Naive thymus-derived CD8-positive, alpha-beta T cell (primary cell): ENCODE measurements at regions not wholly inside any gene's neighbourhood (a gene's known extent, or its start where the extent isn't known, plus 50 kb on each side); places are given as distances from the start of the nearest gene placed in this dataset.
A peak's percentile ranks its signal among the peaks of the same experiment; 100 is the strongest.
"Not testable (repeated sequence)": the region's sequence is repeated elsewhere in the genome, so short reads cannot be mapped to it uniquely, and the experiment has no call there.

ENCODE experiments used
- ATAC-seq, 2 donors: fragments of 150-1000 bp; cut with Tn5 transposase in 1 of 2; sonication (Bioruptor Pico), chemical (Tn5 transposase) in 1 of 2; 1 replicate in 1 of 2; 2 replicates in 1 of 2; pipeline ENCODE4 v1.10.0; 2021; ENCODE audit warnings: mild to moderate bottlenecking in 2 of 2, moderate library complexity in 2 of 2
- POLR2A ChIA-PET: fragments of 350-600 bp; sonication (Branson Sonifier 250); formaldehyde crosslinking; loops from one replicate; lab custom pipeline; 2021; ENCODE audit warnings: antibody characterized with exemption; lab: Charles Lee
- DNase-seq, 10 donors: peaks; one replicate each; pipeline versions ENCODE4 v3.0.0 to v3.0.0-alpha.2; 2020 to 2022
- H3K27ac Mint-ChIP-seq, 10 donors: one replicate each; pipeline ENCODE4 v1.8.0; 2020 to 2022; ENCODE audit warnings: mild to moderate bottlenecking in 10 of 10, mixed read lengths in 10 of 10, moderate library complexity in 4 of 10, inconsistent platforms in 1 of 10
- H3K27me3 Mint-ChIP-seq, 5 donors: one replicate each; pipeline ENCODE4 v1.8.0; 2021 to 2022; ENCODE audit warnings: mixed read lengths in 5 of 5
- H3K36me3 Mint-ChIP-seq, 3 donors: one replicate each; pipeline ENCODE4 v1.8.0; 2020 to 2022; ENCODE audit warnings: mixed read lengths in 3 of 3, mild to moderate bottlenecking in 2 of 3, inconsistent platforms in 1 of 3
- H3K4me1 Mint-ChIP-seq, 4 donors: one replicate each; pipeline ENCODE4 v1.8.0; 2021 to 2022; ENCODE audit warnings: mixed read lengths in 4 of 4
- H3K4me3 Mint-ChIP-seq, 10 donors: one replicate each; pipeline ENCODE4 v1.8.0; 2020 to 2022; ENCODE audit warnings: mild to moderate bottlenecking in 10 of 10, mixed read lengths in 10 of 10, moderate library complexity in 6 of 10, inconsistent platforms in 1 of 10
- H3K9me3 Mint-ChIP-seq, 9 donors: one replicate each; pipeline ENCODE4 v1.8.0; 2020 to 2022; ENCODE audit warnings: mixed read lengths in 9 of 9, mild to moderate bottlenecking in 3 of 9, inconsistent platforms in 1 of 9, moderate library complexity in 1 of 9

GRCh38 chr12:89836026-89836425, 127.4 kb upstream of the ATP2B1 start:
- no peak overlapping the region for H3K27ac Mint-ChIP-seq
- no peaks in the 10 kb centered on the region for H3K9me3 Mint-ChIP-seq
- no peak overlapping the region for H3K4me3 Mint-ChIP-seq
- no peaks in the 10 kb centered on the region for H3K27me3 Mint-ChIP-seq
- no peaks in the 10 kb centered on the region for H3K36me3 Mint-ChIP-seq
- peaks cover 0 to 9% (median 3%) of the 10 kb centered on the region in 4 donors for H3K4me1 Mint-ChIP-seq
- POLR2A ChIA-PET: interaction anchor here (0.5 kb wide), 1 partner anchor 137 kb away, joined by 3 read pairs; no protein-coding TSS in a partner anchor
- no peak for DNase-seq
- no peak for ATAC-seq

GRCh38 chr12:89834676-89835075, 126.0 kb upstream of the ATP2B1 start:
- Mint-ChIP-seq H3K27me3 (no peaks in the 10 kb centered on the region), H3K9me3 (no peaks in the 10 kb centered on the region), H3K36me3 (no peaks in the 10 kb centered on the region), H3K4me3 (no peak overlapping the region), H3K4me1 (peaks cover 0 to 5% (median 3%) of the 10 kb centered on the region in 4 donors), H3K27ac (no peak overlapping the region)
- DNase-seq (no peak), ATAC-seq (no peak)
- POLR2A ChIA-PET: no interaction called here

- no peak overlapping the region for H3K4me3 Mint-ChIP-seq
- H3K27ac Mint-ChIP-seq: no peak overlapping the region
- ATAC-seq (no peak), DNase-seq (no peak)
- H3K4me1 Mint-ChIP-seq: no peaks in the 10 kb centered on the region
- no peaks in the 10 kb centered on the region for H3K9me3 Mint-ChIP-seq
- H3K36me3 Mint-ChIP-seq: no peaks in the 10 kb centered on the region
- no peaks in the 10 kb centered on the region for H3K27me3 Mint-ChIP-seq
- POLR2A ChIA-PET: no interaction called here
Measured at GRCh38 chr12:89833337-89834252, 125.0 kb upstream of the ATP2B1 start.

- H3K27ac Mint-ChIP-seq: no peak overlapping the region
Measured at GRCh38 chr12:89832336-89832735, 123.7 kb upstream of the ATP2B1 start.

GRCh38 chr12:89831310-89832095, 122.9 kb upstream of the ATP2B1 start:
- ATAC-seq: no peak
- Mint-ChIP-seq H3K9me3 (no peaks in the 10 kb centered on the region), H3K4me1 (peaks cover 0 to 4% (median 0%) of the 10 kb centered on the region in 4 donors), H3K4me3 (no peak overlapping the region), H3K36me3 (no peaks in the 10 kb centered on the region), H3K27me3 (no peaks in the 10 kb centered on the region), H3K27ac (peak overlapping the region in 1 of 10 donors; percentile 12)
- DNase-seq: no peak
- POLR2A ChIA-PET: no interaction called here

More at GRCh38 chr12:89832336-89832735, 123.7 kb upstream of the ATP2B1 start:
- ATAC-seq (no peak), DNase-seq (no peak)
- POLR2A ChIA-PET: no interaction called here
- H3K27me3 Mint-ChIP-seq: no peaks in the 10 kb centered on the region
- no peak overlapping the region for H3K4me3 Mint-ChIP-seq
- no peaks in the 10 kb centered on the region for H3K4me1 Mint-ChIP-seq
- H3K36me3 Mint-ChIP-seq: no peaks in the 10 kb centered on the region
- H3K9me3 Mint-ChIP-seq: no peaks in the 10 kb centered on the region

GRCh38 chr12:89829434-89829975, 120.9 kb upstream of the ATP2B1 start:
- Mint-ChIP-seq H3K4me1 (peaks cover 2 to 17% (median 12%) of the 10 kb centered on the region in 4 donors), H3K27ac (no peak overlapping the region)
- DNase-seq: no peak

GRCh38 chr12:89828575-89828974, 119.9 kb upstream of the ATP2B1 start:
- Mint-ChIP-seq H3K4me1 (peaks cover 2 to 17% (median 12%) of the 10 kb centered on the region in 4 donors), H3K27me3 (no peaks in the 10 kb centered on the region), H3K36me3 (no peaks in the 10 kb centered on the region), H3K9me3 (no peaks in the 10 kb centered on the region), H3K27ac (no peak overlapping the region), H3K4me3 (no peak overlapping the region)
- POLR2A ChIA-PET: no interaction called here
- DNase-seq (no peak), ATAC-seq (no peak)

More at GRCh38 chr12:89829434-89829975, 120.9 kb upstream of the ATP2B1 start:
- H3K9me3 Mint-ChIP-seq: no peaks in the 10 kb centered on the region
- H3K4me3 Mint-ChIP-seq: no peak overlapping the region
- POLR2A ChIA-PET: no interaction called here
- ATAC-seq: no peak
- no peaks in the 10 kb centered on the region for H3K27me3 Mint-ChIP-seq
- H3K36me3 Mint-ChIP-seq: no peaks in the 10 kb centered on the region

- no peak for DNase-seq
- peaks cover 2 to 17% (median 12%) of the 10 kb centered on the region in 4 donors for H3K4me1 Mint-ChIP-seq
- H3K27me3 Mint-ChIP-seq: no peaks in the 10 kb centered on the region
- peak overlapping the region in 1 of 10 donors; percentile 10 for H3K27ac Mint-ChIP-seq
- H3K4me3 Mint-ChIP-seq: no peak overlapping the region
- POLR2A ChIA-PET: no interaction called here
- no peaks in the 10 kb centered on the region for H3K9me3 Mint-ChIP-seq
- no peak for ATAC-seq
- no peaks in the 10 kb centered on the region for H3K36me3 Mint-ChIP-seq
Measured at GRCh38 chr12:89827592-89827991, 119.0 kb upstream of the ATP2B1 start.

- DNase-seq (no peak), ATAC-seq (no peak)
- POLR2A ChIA-PET: no interaction called here
- Mint-ChIP-seq H3K36me3 (no peaks in the 10 kb centered on the region), H3K4me1 (peaks cover 2 to 17% (median 13%) of the 10 kb centered on the region in 4 donors), H3K4me3 (no peak overlapping the region), H3K9me3 (no peaks in the 10 kb centered on the region), H3K27me3 (no peaks in the 10 kb centered on the region), H3K27ac (peak overlapping the region in 1 of 10 donors; percentile 13)
Measured at GRCh38 chr12:89826468-89826867, 117.8 kb upstream of the ATP2B1 start.

GRCh38 chr12:89825591-89826449, 117.2 kb upstream of the ATP2B1 start:
- Mint-ChIP-seq H3K27me3 (no peaks in the 10 kb centered on the region), H3K9me3 (no peaks in the 10 kb centered on the region), H3K27ac (peak overlapping the region in 3 of 10 donors; percentile 9 to 27 (median 13)), H3K4me1 (peaks cover 2 to 17% (median 13%) of the 10 kb centered on the region in 4 donors), H3K36me3 (no peaks in the 10 kb centered on the region), H3K4me3 (no peak overlapping the region)
- POLR2A ChIA-PET: no interaction called here
- DNase-seq (no peak), ATAC-seq (no peak)

- POLR2A ChIA-PET: no interaction called here
- DNase-seq: no peak
- no peak for ATAC-seq
- Mint-ChIP-seq H3K27me3 (no peaks in the 10 kb centered on the region), H3K27ac (no peak overlapping the region), H3K4me3 (no peak overlapping the region), H3K4me1 (peaks cover 2 to 17% (median 13%) of the 10 kb centered on the region in 4 donors), H3K36me3 (no peaks in the 10 kb centered on the region), H3K9me3 (peaks cover 0 to 3% (median 0%) of the 10 kb centered on the region in 9 donors)
Measured at GRCh38 chr12:89824822-89825221, 116.2 kb upstream of the ATP2B1 start.

GRCh38 chr12:89822992-89823391, 114.4 kb upstream of the ATP2B1 start:
- H3K4me3 Mint-ChIP-seq, DNase-seq, H3K27me3 Mint-ChIP-seq, ATAC-seq, H3K27ac Mint-ChIP-seq, POLR2A ChIA-PET, H3K9me3 Mint-ChIP-seq, H3K36me3 Mint-ChIP-seq: not testable (repeated sequence)
- H3K4me1 Mint-ChIP-seq: peaks cover 2 to 17% (median 13%) of the 10 kb centered on the region in 4 donors
